Lower lobe of right lung (tissue), 2 donors: ENCODE measurements at regions not wholly inside any gene's neighbourhood (a gene's known extent, or its start where the extent isn't known, plus 50 kb on each side); places are given as distances from the start of the nearest gene placed in this dataset.
"Not testable (repeated sequence)": the region's sequence is repeated elsewhere in the genome, so short reads cannot be mapped to it uniquely, and the experiment has no call there.

Experiments
- ATAC-seq, 2 donors: fragments of 200-7000 bp; cut with Tn5 transposase; one replicate each; pipeline ENCODE4 v1.9.1; 2020 to 2022; ENCODE audit warnings: mild to moderate bottlenecking in 2 of 2, moderate library complexity in 2 of 2
- DNase-seq: peaks from one replicate; pipeline ENCODE4 v3.0.0-alpha.2; 2020
- H3K27ac ChIP-seq: fragments of 200-600 bp; one replicate; pipeline ENCODE4 v1.8.0; 2022
- H3K27me3 ChIP-seq: fragments of 200-600 bp; one replicate; pipeline ENCODE4 v1.8.0; 2022; ENCODE audit warnings: low read depth
- H3K36me3 ChIP-seq: fragments of 200-600 bp; one replicate; pipeline ENCODE4 v1.8.0; 2022; ENCODE audit warnings: mild to moderate bottlenecking
- H3K4me1 ChIP-seq: fragments of 200-600 bp; one replicate; pipeline ENCODE4 v1.8.0; 2022
- H3K4me3 ChIP-seq: fragments of 200-600 bp; one replicate; pipeline ENCODE4 v1.8.0; 2022; ENCODE audit warnings: mild to moderate bottlenecking
- H3K9me3 ChIP-seq: fragments of 200-600 bp; one replicate; pipeline ENCODE4 v1.8.0; 2022
- intact Hi-C: fragments of 100-400 bp; cut with DNase I; formaldehyde crosslinking; loops from one replicate; pipeline ENCODE4 v1.11.0; 2022
- TF ChIP-seq, protein P1 (sequence below): fragments of 200-600 bp; IDR thresholded peaks from one replicate; pipeline ENCODE4 v1.8.0; 2022; ENCODE audit warnings: antibody characterized with exemption, mild to moderate bottlenecking
- donor health status: DM: no; HTN: yes; CAD: no; lungs with severe emphysema.

DNA sequence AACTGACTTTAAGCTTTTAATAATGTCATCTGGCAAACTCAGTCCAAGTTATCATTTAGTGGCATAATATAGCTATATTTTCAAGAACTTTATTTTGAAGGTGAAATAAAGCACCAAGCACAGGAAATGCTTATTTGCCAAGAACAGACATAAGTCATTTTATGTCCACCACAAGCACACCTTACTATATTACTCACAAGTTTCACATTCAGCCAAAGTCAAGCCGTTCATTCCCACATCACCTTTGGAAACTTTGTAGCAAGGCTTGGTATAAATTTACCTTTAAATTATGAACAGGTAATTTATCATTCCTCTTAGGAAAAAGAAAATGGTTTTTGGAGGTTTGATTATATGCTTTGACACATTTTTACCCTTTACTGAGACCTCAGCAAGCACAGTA lies 236.8 kb upstream of the FKBP1C start:
- Histone ChIP-seq H3K27ac (no peak overlapping the region), H3K27me3 (no peaks in the 10 kb centered on the region), H3K9me3 (no peaks in the 10 kb centered on the region), H3K4me1 (no peaks in the 10 kb centered on the region), H3K36me3 (no peaks in the 10 kb centered on the region), H3K4me3 (no peak overlapping the region)
- ATAC-seq: no peak
- intact Hi-C loops: no loop called here
- DNase-seq: no peak
- TF ChIP-seq, protein P1, sequence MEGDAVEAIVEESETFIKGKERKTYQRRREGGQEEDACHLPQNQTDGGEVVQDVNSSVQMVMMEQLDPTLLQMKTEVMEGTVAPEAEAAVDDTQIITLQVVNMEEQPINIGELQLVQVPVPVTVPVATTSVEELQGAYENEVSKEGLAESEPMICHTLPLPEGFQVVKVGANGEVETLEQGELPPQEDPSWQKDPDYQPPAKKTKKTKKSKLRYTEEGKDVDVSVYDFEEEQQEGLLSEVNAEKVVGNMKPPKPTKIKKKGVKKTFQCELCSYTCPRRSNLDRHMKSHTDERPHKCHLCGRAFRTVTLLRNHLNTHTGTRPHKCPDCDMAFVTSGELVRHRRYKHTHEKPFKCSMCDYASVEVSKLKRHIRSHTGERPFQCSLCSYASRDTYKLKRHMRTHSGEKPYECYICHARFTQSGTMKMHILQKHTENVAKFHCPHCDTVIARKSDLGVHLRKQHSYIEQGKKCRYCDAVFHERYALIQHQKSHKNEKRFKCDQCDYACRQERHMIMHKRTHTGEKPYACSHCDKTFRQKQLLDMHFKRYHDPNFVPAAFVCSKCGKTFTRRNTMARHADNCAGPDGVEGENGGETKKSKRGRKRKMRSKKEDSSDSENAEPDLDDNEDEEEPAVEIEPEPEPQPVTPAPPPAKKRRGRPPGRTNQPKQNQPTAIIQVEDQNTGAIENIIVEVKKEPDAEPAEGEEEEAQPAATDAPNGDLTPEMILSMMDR: no peak

DNA sequence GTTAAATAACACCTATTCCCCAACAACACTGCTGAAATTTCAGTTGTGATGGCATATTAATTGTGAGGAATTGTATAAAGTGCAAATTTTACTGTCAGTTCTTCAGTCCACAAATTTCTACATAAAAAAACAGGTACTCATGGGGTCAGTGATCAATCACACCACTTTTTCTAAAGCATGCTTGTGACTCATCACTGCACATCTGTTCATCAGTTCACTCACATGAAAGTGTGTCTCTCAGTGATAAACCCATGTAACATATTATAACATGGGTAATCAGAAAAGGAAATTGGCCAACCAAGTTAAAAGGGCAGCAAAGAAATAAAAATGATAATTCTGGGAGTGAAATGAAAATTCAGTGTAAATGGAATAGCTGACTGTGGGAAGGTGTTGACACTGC lies 234.7 kb upstream of the FKBP1C start:
- ATAC-seq (no peak), DNase-seq (no peak)
- Histone ChIP-seq H3K9me3 (no peaks in the 10 kb centered on the region), H3K36me3 (no peaks in the 10 kb centered on the region), H3K4me3 (no peak overlapping the region), H3K27ac (no peak overlapping the region), H3K4me1 (no peaks in the 10 kb centered on the region), H3K27me3 (no peaks in the 10 kb centered on the region)
- intact Hi-C loops: no loop called here
- TF ChIP-seq, protein P1: no peak

DNA sequence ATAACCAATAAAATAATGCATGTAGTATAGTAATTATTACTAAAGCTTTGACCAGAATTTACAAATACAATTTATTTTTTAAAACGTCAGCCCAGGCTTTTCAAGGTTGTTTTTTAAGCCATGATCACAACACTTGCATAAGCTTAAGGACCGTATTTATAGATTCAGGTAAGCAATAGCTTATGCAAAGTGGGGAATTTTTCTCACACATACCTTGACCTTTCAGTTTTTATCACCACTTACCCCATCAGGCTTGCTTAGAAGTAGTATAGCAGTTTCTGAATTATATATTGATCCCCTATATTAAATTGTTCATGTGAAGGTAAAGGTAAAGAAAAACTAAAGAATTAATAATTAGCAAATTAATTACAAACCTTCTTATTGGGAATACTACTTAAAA lies 232.3 kb upstream of the FKBP1C start:
- no peak overlapping the region for H3K27ac ChIP-seq
- TF ChIP-seq, protein P1: no peak
- H3K9me3 ChIP-seq: no peaks in the 10 kb centered on the region
- ATAC-seq: no peak
- H3K36me3 ChIP-seq: no peaks in the 10 kb centered on the region
- no peaks in the 10 kb centered on the region for H3K27me3 ChIP-seq
- no peak for DNase-seq
- H3K4me3 ChIP-seq: no peak overlapping the region
- intact Hi-C loops: no loop called here
- no peaks in the 10 kb centered on the region for H3K4me1 ChIP-seq

GRCh38 chr6:62980093-62980492 lies 231.2 kb upstream of the FKBP1C start:
- Histone ChIP-seq H3K27ac (no peak overlapping the region), H3K9me3 (no peaks in the 10 kb centered on the region), H3K4me1 (no peaks in the 10 kb centered on the region), H3K36me3 (no peaks in the 10 kb centered on the region), H3K27me3 (no peaks in the 10 kb centered on the region), H3K4me3 (no peak overlapping the region)
- intact Hi-C loops: no loop called here
- TF ChIP-seq, protein P1: no peak
- DNase-seq (no peak), ATAC-seq (no peak)

- TF ChIP-seq, protein P1: no peak
- ATAC-seq (no peak), DNase-seq (no peak)
- intact Hi-C loops: no loop called here
- Histone ChIP-seq H3K9me3 (no peaks in the 10 kb centered on the region), H3K4me1 (no peaks in the 10 kb centered on the region), H3K36me3 (no peaks in the 10 kb centered on the region), H3K27ac (no peak overlapping the region), H3K4me3 (no peak overlapping the region), H3K27me3 (no peaks in the 10 kb centered on the region)
Measured at GRCh38 chr6:62980724-62981123, 230.5 kb upstream of the FKBP1C start.

DNA sequence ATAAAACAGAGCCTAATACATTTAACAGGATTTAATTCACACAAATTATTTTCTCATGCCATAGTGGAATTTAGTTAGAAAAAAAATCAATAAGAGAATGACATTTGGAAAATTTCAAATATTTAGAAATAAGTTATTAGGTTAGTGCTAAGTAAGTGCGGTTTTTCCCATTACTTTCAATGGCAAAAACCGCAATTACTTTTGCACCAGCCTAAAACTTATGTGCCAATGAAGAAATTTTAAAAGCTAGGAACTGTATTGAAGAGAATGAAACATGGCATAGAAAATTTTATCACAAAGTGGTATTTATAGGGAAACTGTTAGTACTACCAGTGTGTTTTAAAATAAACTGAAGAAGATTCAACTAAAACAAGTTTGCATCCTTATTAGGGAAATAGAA lies 228.3 kb upstream of the FKBP1C start:
- H3K27ac ChIP-seq: no peak overlapping the region
- no peaks in the 10 kb centered on the region for H3K4me1 ChIP-seq
- DNase-seq (no peak), ATAC-seq (no peak)
- TF ChIP-seq, protein P1: no peak
- no peaks in the 10 kb centered on the region for H3K9me3 ChIP-seq
- H3K4me3 ChIP-seq: no peak overlapping the region
- H3K27me3 ChIP-seq: no peaks in the 10 kb centered on the region
- no peaks in the 10 kb centered on the region for H3K36me3 ChIP-seq
- intact Hi-C loops: no loop called here

- intact Hi-C loops: not testable (repeated sequence)
Measured at GRCh38 chr6:62991696-62992095, 219.6 kb upstream of the FKBP1C start.

More at GRCh38 chr6:62991696-62992095, 219.6 kb upstream of the FKBP1C start:
- not testable (repeated sequence) for H3K4me3 ChIP-seq, H3K4me1 ChIP-seq, DNase-seq, H3K27ac ChIP-seq, H3K36me3 ChIP-seq, H3K9me3 ChIP-seq, H3K27me3 ChIP-seq, ATAC-seq
